ENCODE measurements at regions not wholly inside any gene's neighbourhood (a gene's known extent, or its start where the extent isn't known, plus 50 kb on each side); places are given as distances from the start of the nearest gene placed in this dataset.

- CTCF ChIA-PET (ENCODE audit: partially characterized antibody), result interaction anchor here (0.7 to 1.3 kb wide), 2 partner anchors 41 to 85 kb away, joined by 3 read pairs; no protein-coding TSS in a partner anchor
- H3K36me3 ChIP-seq (ENCODE audit: control insufficient read depth in 2 of 4, insufficient read depth in 4 of 4, low read length in 3 of 4), result no peaks in the 10 kb centered on the region
- TF ChIP-seq NRF1 (IDR thresholded peaks at IDR 0.05; ENCODE audit: low read depth, low read length), result no peak
- TF ChIP-seq E2F6 (IDR thresholded peaks at IDR 0.05), result no peak
- TF ChIP-seq SP2 (IDR thresholded peaks at IDR 0.05; ENCODE audit: low read length), result no peak
- no peak for TF ChIP-seq KDM1A (IDR thresholded peaks at IDR 0.05; ENCODE audit: borderline replicate concordance, low read length)
- TF ChIP-seq YY1 (IDR thresholded peaks at IDR 0.05; ENCODE audit: low read depth, low read length), result no peak
- TF ChIP-seq KDM5A (IDR thresholded peaks at IDR 0.05; ENCODE audit: low read length), result no peak
- no peak for TF ChIP-seq EZH2 (IDR thresholded peaks at IDR 0.05; ENCODE audit: low read depth, low read length, severe bottlenecking)
- TF ChIP-seq EGR1 (IDR thresholded peaks at IDR 0.05; ENCODE audit: borderline replicate concordance, low read depth, low read length), result no peak
- no peak for TF ChIP-seq CHD1 (IDR thresholded peaks at IDR 0.05; ENCODE audit: low read depth, low read length)
- no peak for TF ChIP-seq CBX8 (IDR thresholded peaks at IDR 0.05; ENCODE audit: borderline replicate concordance, low read depth, low read length)
- no peak for TF ChIP-seq GTF2F1 (IDR thresholded peaks at IDR 0.05; ENCODE audit: borderline replicate concordance, low read depth, low read length)
- TF ChIP-seq ASH2L (IDR thresholded peaks at IDR 0.05; ENCODE audit: low read length), result no peak
- no peak for TF ChIP-seq ZNF274 (IDR thresholded peaks at IDR 0.05; ENCODE audit: borderline replicate concordance, extremely low read depth, low read length)
- TF ChIP-seq SIN3A (conservative IDR thresholded peaks at IDR 0.05 in 1 of 2, IDR thresholded peaks at IDR 0.05 in 1 of 2; ENCODE audit: low read depth in 1 of 2, low read length in 2 of 2), result no peak
These were observed 87.1 kb upstream of the SKAP2 start for GRCh38 chr7:26951407-26951950.

More at GRCh38 chr7:26951407-26951950, 87.1 kb upstream of the SKAP2 start:
- H3K79me2 ChIP-seq (ENCODE audit: control insufficient read depth in 1 of 2, insufficient read depth in 2 of 2, low read length in 2 of 2), result no peaks in the 10 kb centered on the region
- POLR2A ChIA-PET (ENCODE audit: partially characterized antibody), result interaction anchor here (0.7 to 1.3 kb wide), 2 partner anchors 13 to 26 kb away, joined by 3 read pairs; no protein-coding TSS in a partner anchor
- no peak overlapping the region for H2BK20ac ChIP-seq (ENCODE audit: low read length)
- H3K4me2 ChIP-seq (ENCODE audit: insufficient read depth in 1 of 2, low read depth in 2 of 2, low read length in 2 of 2), result no peak overlapping the region
- H3K4me3 ChIP-seq (ENCODE audit: extremely low read depth in 1 of 4, insufficient read depth in 2 of 4, low read depth in 3 of 4, low read length in 4 of 4), result no peak overlapping the region; a peak in 1 of 8 replicates
- H2AK5ac ChIP-seq (ENCODE audit: low read depth, low read length), result no peak overlapping the region
- H3K27ac ChIP-seq (ENCODE audit: low read depth, low read length), result no peak overlapping the region
- no peaks in the 10 kb centered on the region for H3K79me1 ChIP-seq (ENCODE audit: low read depth, low read length)
- no peak overlapping the region for H3K23ac ChIP-seq (ENCODE audit: insufficient read length)
- H4K91ac ChIP-seq (replicated peaks; ENCODE audit: insufficient read length, low read length), result no peak overlapping the region
- no peaks in the 10 kb centered on the region for H3K27me3 ChIP-seq (replicated peaks in 1 of 4; ENCODE audit: control insufficient read depth in 3 of 4, extremely low read depth in 1 of 4, insufficient read depth in 3 of 4, low read length in 3 of 4)
- no peaks in the 10 kb centered on the region for H3K23me2 ChIP-seq (ENCODE audit: low read depth, low read length)
- H4K5ac ChIP-seq (ENCODE audit: insufficient read length, low read depth, low read length), result no peak overlapping the region
- FAIRE-seq, result no peak
- DNase-seq (ENCODE audit: low read depth in 1 of 2, low spot score in 2 of 2), result no peak
- no peak overlapping the region for H2AFZ ChIP-seq (ENCODE audit: low read length)
- H4K8ac ChIP-seq (ENCODE audit: extremely low read depth, insufficient read depth, low read length), result no peak overlapping the region
- no peak overlapping the region for H2BK5ac ChIP-seq (ENCODE audit: low read depth, low read length)
- no peak overlapping the region for H3K9ac ChIP-seq (replicated peaks in 1 of 4; ENCODE audit: extremely low read depth in 1 of 4, low read depth in 3 of 4, low read length in 3 of 4)
- H2BK12ac ChIP-seq (ENCODE audit: low read depth, low read length), result no peak overlapping the region
- H3K14ac ChIP-seq (ENCODE audit: insufficient read length), result no peak overlapping the region
- H3K9me3 ChIP-seq (ENCODE audit: insufficient read depth in 2 of 2, low read depth in 1 of 2, low read length in 1 of 2), result no peaks in the 10 kb centered on the region
- no peak overlapping the region for H3K4ac ChIP-seq (replicated peaks; ENCODE audit: insufficient read length, low read depth, low read length)
- WGBS, 2 experiments (ENCODE audit: extremely low coverage in 1 of 2, insufficient coverage in 1 of 2, insufficient read length in 1 of 2, insufficient replicate concordance in 2 of 2, low coverage in 1 of 2, low lambda C conversion rate in 2 of 2, missing lambda C conversion rate in 1 of 2), result 83% methylated on average over 4 of the region's 4 CpGs; no CpG with 5 or more reads in 1 of the 2 experiments
- H2BK120ac ChIP-seq (replicated peaks; ENCODE audit: low read depth, low read length), result peak overlapping the region; percentile 81
- no peaks in the 10 kb centered on the region for H4K20me1 ChIP-seq (replicated peaks in 1 of 2; ENCODE audit: control insufficient read depth in 1 of 2, insufficient read depth in 2 of 2, low read length in 2 of 2)
- no peak overlapping the region for H2BK15ac ChIP-seq (ENCODE audit: low read length)
- no peak overlapping the region for H3K18ac ChIP-seq (ENCODE audit: extremely low read depth, low read length)
- H3K4me1 ChIP-seq (replicated peaks in 1 of 4; ENCODE audit: control insufficient read depth in 3 of 4, insufficient read depth in 4 of 4, low read length in 3 of 4), result peaks cover 0 to 27% (median 9%) of the 10 kb centered on the region in 4 experiments; a peak in 6 of 7 replicates
- no peak overlapping the region for H3K56ac ChIP-seq (replicated peaks; ENCODE audit: insufficient read length, low read depth, low read length)
